Erythroblast (primary cell): ENCODE measurements at regions not wholly inside any gene's neighbourhood (a gene's known extent, or its start where the extent isn't known, plus 50 kb on each side); places are given as distances from the start of the nearest gene placed in this dataset.

Experiments
- DNase-seq, 2 experiments: peaks; one replicate each; lab custom pipeline; 2025; lab: John Stamatoyannopoulos, UW
- GATA1 ChIP-seq: IDR thresholded peaks from 2 replicates; pipeline ENCODE4 v1.6.1; 2011; ENCODE audit warnings: low read depth, mild to moderate bottlenecking, control low read depth, low read length, moderate library complexity
- POLR2A ChIP-seq: IDR thresholded peaks from 2 replicates; pipeline ENCODE4 v1.6.1; 2011; ENCODE audit warnings: mild to moderate bottlenecking, low read length

DNA sequence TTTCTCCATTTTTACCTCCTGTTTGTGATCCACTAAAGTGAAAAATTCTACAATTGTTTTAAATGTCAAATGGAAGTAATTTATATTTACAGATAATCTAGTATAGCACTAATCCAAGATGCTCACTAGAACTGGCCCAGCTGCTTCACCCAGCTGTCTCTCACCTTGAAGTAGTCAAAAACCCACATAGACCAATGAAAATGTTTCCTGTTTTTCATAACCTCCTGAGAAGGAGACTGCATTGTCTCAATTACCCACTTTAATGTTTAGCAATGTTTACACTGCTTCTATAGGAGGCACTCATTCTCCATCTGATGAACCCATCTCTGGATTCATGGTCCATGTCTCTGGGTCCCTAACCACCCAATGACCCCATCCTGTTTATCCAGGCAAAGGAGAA is 56.1 kb upstream of the ADO start:
- TF ChIP-seq POLR2A (no peak), GATA1 (no peak)
- no peak for DNase-seq

DNA sequence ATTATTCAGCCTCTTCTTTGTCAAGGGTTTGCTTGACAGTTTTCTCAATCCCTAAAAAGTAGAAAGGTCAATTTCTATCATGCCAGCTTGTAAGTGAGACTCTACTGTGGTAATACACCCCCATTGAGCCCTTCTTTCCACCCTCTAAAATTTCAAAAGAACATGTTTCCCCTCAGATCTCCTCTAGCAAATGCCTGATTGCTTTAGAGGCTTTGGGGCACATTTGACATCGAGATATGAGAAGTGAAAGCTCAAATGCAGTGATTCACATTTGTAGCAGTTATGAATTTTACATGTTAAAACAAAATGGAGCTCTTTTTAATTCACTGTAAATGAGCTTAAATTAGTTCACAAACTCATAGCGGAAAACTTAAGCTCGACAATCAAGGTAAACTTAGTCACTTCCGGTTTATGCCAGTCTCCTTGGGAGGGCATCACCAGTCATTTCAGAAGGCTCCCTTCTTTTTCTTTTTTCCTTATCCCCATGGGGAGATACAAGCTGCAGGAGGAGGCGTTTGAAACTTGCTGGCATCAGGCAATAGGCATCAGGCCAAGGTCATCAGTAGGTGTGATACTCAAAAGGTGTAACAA is 55.3 kb upstream of the ADO start:
- TF ChIP-seq POLR2A (no peak), GATA1 (no peak)
- no peak for DNase-seq
